ENCODE measurements at regions not wholly inside any gene's neighbourhood (a gene's known extent, or its start where the extent isn't known, plus 50 kb on each side); places are given as distances from the start of the nearest gene placed in this dataset.

DNA sequence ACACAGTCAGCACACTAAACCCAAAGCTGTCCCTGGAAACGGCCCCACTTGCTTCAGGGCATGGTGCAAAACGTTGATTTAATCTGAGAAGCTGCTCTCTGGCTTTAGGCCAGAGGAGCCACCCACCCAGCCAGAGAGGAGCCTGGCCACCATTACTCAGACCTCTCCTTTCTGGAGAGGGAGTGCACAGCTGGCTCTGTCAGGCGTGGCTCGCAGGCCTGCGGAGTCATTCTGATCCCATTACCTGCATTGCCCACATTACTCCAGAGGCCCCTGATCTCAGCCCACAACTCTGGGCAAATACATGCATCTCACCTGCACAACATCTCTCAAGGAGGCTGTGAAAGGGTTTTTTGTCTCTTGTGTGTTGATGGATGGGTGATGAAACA, 370.0 kb upstream of the IGFBP3 start (continued):
- TF ChIP-seq, protein P1, sequence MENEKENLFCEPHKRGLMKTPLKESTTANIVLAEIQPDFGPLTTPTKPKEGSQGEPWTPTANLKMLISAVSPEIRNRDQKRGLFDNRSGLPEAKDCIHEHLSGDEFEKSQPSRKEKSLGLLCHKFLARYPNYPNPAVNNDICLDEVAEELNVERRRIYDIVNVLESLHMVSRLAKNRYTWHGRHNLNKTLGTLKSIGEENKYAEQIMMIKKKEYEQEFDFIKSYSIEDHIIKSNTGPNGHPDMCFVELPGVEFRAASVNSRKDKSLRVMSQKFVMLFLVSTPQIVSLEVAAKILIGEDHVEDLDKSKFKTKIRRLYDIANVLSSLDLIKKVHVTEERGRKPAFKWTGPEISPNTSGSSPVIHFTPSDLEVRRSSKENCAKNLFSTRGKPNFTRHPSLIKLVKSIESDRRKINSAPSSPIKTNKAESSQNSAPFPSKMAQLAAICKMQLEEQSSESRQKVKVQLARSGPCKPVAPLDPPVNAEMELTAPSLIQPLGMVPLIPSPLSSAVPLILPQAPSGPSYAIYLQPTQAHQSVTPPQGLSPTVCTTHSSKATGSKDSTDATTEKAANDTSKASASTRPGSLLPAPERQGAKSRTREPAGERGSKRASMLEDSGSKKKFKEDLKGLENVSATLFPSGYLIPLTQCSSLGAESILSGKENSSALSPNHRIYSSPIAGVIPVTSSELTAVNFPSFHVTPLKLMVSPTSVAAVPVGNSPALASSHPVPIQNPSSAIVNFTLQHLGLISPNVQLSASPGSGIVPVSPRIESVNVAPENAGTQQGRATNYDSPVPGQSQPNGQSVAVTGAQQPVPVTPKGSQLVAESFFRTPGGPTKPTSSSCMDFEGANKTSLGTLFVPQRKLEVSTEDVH (IDR thresholded peaks at IDR 0.05; ENCODE audit: low read depth, partially characterized antibody): no peak
- peak; percentile 54; the same call in 1 of the 2 replicates for TF ChIP-seq CBFB (IDR thresholded peaks at IDR 0.05; ENCODE audit: low read depth)
- no peak for TF ChIP-seq BRCA1 (IDR thresholded peaks at IDR 0.05; ENCODE audit: low read depth, low read length)
- TF ChIP-seq POLR2AphosphoS2 (IDR thresholded peaks at IDR 0.05; ENCODE audit: low read depth, low read length): no peak
- no peak for TF ChIP-seq IRF5 (IDR thresholded peaks at IDR 0.05; ENCODE audit: borderline replicate concordance)
- peak; percentile 78 for TF ChIP-seq YY1 (IDR thresholded peaks at IDR 0.05; ENCODE audit: low read depth, low read length)
- no peak; the same call in 2 of the 3 replicates for TF ChIP-seq POU2F2 (IDR thresholded peaks at IDR 0.05; ENCODE audit: borderline replicate concordance, low read depth, low read length)
- TF ChIP-seq MAX (IDR thresholded peaks at IDR 0.05; ENCODE audit: low read depth, low read length): no peak
- TF ChIP-seq SIX5 (IDR thresholded peaks at IDR 0.05; ENCODE audit: low read depth, low read length, severe bottlenecking): no peak
- no peak for TF ChIP-seq HDAC6 (IDR thresholded peaks at IDR 0.05; ENCODE audit: unreplicated experiment)
- no peak for TF ChIP-seq REST (IDR thresholded peaks at IDR 0.05; ENCODE audit: low read depth, low read length)
- TF ChIP-seq, protein P2, sequence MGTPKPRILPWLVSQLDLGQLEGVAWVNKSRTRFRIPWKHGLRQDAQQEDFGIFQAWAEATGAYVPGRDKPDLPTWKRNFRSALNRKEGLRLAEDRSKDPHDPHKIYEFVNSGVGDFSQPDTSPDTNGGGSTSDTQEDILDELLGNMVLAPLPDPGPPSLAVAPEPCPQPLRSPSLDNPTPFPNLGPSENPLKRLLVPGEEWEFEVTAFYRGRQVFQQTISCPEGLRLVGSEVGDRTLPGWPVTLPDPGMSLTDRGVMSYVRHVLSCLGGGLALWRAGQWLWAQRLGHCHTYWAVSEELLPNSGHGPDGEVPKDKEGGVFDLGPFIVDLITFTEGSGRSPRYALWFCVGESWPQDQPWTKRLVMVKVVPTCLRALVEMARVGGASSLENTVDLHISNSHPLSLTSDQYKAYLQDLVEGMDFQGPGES (IDR thresholded peaks at IDR 0.05): no peak
- TF ChIP-seq TCF12 (IDR thresholded peaks at IDR 0.05; ENCODE audit: low read depth, low read length): peak; percentile 86
- peak; percentile 13; the same call in 1 of the 2 replicates for TF ChIP-seq GATAD2B (conservative IDR thresholded peaks at IDR 0.05; ENCODE audit: low read depth)
- no peak; the same call in none of the 2 replicates for TF ChIP-seq DPF2 (IDR thresholded peaks at IDR 0.05)
- TF ChIP-seq IKZF1 (conservative IDR thresholded peaks at IDR 0.05): peak; percentile 69; the same call in 1 of the 2 replicates
- TF ChIP-seq LARP7 (IDR thresholded peaks at IDR 0.05): peak; percentile 35; the same call in 1 of the 2 replicates
- no peak for TF ChIP-seq NFYB (IDR thresholded peaks at IDR 0.05; ENCODE audit: insufficient read depth, low read depth, low read length)
- TF ChIP-seq EGR1 (IDR thresholded peaks at IDR 0.05; ENCODE audit: borderline replicate concordance in 1 of 2, low read depth in 2 of 2, low read length in 2 of 2): peak in 1 of 2 experiments; percentile 56; a peak in 1 of 3 replicates
